HG03045 (cell line): ENCODE measurements at regions not wholly inside any gene's neighbourhood (a gene's known extent, or its start where the extent isn't known, plus 50 kb on each side); places are given as distances from the start of the nearest gene placed in this dataset.

Experiments used
- ATAC-seq: cut with Tn5 transposase; IDR thresholded peaks from one replicate; pipeline ENCODE4 v1.9.1; 2021; ENCODE audit warnings: mild to moderate bottlenecking, moderate library complexity; ENCODE audit not compliant: unreplicated experiment

GRCh38 chr18:56323673-56324072 is 314.7 kb downstream of the TXNL1 start:
- no peak for ATAC-seq

GRCh38 chr18:56322406-56322805 is 316.0 kb downstream of the TXNL1 start:
- ATAC-seq = no peak

GRCh38 chr18:56321470-56321869 is 316.9 kb downstream of the TXNL1 start:
- no peak for ATAC-seq

GRCh38 chr18:56319953-56320352 is 318.4 kb downstream of the TXNL1 start:
- no peak for ATAC-seq

GRCh38 chr18:56316727-56317126 is 321.7 kb downstream of the TXNL1 start:
- ATAC-seq = no peak

- ATAC-seq = no peak
Observed at GRCh38 chr18:56315363-56315762, 323.0 kb downstream of the TXNL1 start.

GRCh38 chr18:56314396-56314795 is 324.0 kb downstream of the TXNL1 start:
- ATAC-seq = no peak

- no peak for ATAC-seq
Observed at GRCh38 chr18:56312551-56313335, 325.6 kb downstream of the TXNL1 start.

GRCh38 chr18:56309104-56309503 is 329.3 kb downstream of the TXNL1 start:
- ATAC-seq = no peak

GRCh38 chr18:56307354-56308170 is 330.8 kb downstream of the TXNL1 start:
- no peak for ATAC-seq

- ATAC-seq = no peak
Observed at GRCh38 chr18:56306797-56307196, 331.6 kb downstream of the TXNL1 start.

- ATAC-seq = no peak
Observed at GRCh38 chr18:56305583-56305982, 332.8 kb downstream of the TXNL1 start.

- no peak for ATAC-seq
Observed at GRCh38 chr18:56302156-56302555, 336.2 kb downstream of the TXNL1 start.

GRCh38 chr18:56299740-56300139 is 338.7 kb downstream of the TXNL1 start:
- ATAC-seq = no peak

GRCh38 chr18:56298935-56299334 is 339.5 kb downstream of the TXNL1 start:
- no peak for ATAC-seq

GRCh38 chr18:56296381-56296780 is 342.0 kb downstream of the TXNL1 start:
- ATAC-seq = no peak

- no peak for ATAC-seq
Observed at GRCh38 chr18:56294484-56295183, 343.8 kb downstream of the TXNL1 start.

GRCh38 chr18:56291294-56291693 is 347.1 kb downstream of the TXNL1 start:
- ATAC-seq = no peak

- ATAC-seq = no peak
Observed at GRCh38 chr18:56289381-56289780, 349.0 kb downstream of the TXNL1 start.

GRCh38 chr18:56286775-56287325 is 351.5 kb downstream of the TXNL1 start:
- ATAC-seq = no peak

- no peak for ATAC-seq
Observed at GRCh38 chr18:56285387-56286065, 352.9 kb downstream of the TXNL1 start.
